ENCODE measurements at regions not wholly inside any gene's neighbourhood (a gene's known extent, or its start where the extent isn't known, plus 50 kb on each side); places are given as distances from the start of the nearest gene placed in this dataset.

DNA sequence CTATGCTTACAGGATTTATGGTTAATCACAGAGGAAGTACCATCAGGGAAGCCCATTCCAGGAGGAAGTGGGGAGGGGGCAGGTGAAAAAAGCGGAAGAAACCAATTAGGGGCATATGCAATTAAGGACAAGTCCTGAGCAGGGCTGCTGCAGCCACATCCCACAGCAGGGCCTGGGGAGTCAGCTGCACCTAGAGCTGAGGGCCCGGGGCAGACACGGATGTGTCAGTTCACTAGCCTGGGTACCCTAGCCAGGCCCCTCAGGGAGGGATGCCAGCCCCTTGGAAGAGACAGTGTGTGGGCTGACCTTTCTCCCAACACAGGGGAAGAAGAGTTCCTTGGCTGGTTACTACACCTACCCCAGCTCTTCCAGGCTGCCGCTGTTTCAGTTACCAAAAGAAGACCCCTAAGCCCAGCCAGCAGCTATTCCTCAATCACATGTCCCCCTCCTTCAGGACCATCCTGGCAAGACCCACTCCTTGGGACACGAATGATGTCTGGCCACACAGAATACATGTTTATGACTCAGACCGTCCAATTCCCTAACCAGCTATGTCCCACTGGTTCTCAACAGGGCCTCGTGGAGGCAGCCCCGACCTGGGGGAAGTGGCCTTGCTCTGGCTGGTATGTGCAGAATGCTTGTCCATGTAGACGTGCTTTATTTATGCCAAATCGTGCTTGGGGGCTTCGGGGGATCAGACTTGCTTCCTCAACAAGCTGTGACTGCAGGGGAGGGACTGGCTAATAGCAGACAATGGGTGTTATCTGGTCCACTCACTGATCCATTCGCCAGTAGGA is 133.7 kb upstream of the RTL1 start:
- no peak for DNase-seq (ENCODE audit: extremely low read depth in 1 of 11, low read depth in 9 of 11, low spot score in 4 of 11)

DNA sequence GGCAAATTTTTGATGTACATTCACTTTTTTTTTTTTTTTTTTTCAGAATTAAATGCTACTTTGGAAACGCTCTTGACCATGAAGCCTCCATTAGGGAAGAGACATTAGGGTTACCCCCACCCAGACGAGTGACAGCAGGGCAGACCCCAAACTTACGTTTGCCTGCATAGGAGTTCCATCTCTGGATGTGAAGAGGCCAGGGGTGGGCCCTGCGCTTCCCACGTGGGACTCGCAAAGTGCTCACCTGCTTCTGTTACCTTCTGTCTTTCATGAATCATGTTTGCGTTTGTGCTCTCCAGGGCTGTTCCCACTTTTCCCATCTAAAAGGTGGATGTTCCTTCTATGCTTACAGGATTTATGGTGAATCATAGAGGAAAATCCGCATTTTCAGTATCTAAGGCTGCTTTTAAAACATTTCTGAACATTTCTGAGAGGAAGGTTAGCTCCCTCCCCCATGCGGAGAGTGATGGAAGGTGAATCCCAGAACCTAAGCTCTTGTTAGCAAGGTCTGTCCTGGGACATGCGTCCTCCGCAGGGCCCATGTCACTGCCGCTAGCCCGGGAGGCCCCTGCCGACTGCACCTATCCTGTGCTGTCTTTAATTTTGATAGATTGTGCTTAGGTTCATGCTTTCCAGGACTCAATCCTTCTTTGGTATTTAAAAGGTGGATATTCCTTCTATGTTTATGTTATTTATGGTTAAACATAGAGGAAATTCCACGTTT is 135.7 kb upstream of the RTL1 start:
- DNase-seq (ENCODE audit: extremely low read depth in 1 of 11, low read depth in 9 of 11, low spot score in 4 of 11), result no peak

GRCh38 chr14:101039755-101040138 is 136.2 kb upstream of the RTL1 start:
- no peak for DNase-seq (ENCODE audit: extremely low read depth in 1 of 11, low read depth in 9 of 11, low spot score in 4 of 11)

DNA sequence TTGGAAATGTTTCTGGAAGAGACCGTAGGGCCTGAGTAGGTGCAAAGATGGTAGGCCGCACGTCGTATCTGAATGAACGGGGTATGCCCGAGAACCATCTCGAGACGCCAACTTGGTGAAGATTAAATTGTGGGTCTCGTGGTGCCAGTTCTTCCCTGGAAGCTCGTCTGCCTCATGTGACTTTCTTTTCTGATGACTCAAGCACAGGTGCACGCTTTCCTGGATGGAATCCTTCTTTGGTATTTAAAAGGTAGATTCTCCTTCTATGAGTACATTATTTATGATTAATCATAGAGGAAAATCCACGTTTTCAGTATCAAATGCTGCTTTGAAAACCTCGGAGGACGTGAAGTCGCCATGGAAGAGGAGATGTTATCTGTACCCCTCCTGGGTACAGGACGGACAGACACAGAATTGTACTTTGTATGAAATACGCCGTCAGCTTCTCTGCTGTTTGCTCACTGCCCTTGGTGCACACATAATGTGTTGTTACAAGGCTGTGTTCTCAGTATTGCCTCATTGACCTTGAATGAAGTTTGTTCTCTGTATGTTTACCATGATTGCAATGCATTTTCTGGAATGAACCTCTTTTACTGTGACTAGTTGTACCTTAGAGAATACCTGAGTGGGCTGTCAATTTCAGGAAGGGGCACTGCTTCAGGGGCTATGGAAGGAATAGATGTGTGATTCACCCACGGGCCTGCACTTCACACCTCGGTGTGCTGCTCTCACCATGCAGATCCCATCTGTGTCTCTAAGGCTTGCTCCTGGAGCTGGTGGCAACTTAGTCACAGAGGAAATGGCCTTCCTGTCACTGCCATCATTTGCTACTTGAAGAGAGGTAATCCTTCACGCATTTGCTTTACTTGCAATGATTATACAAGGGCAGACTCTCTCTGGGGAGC is 137.3 kb upstream of the RTL1 start:
- DNase-seq (ENCODE audit: extremely low read depth in 1 of 11, low read depth in 9 of 11, low spot score in 4 of 11), result no peak

- no peak for DNase-seq (ENCODE audit: extremely low read depth in 1 of 11, low read depth in 9 of 11, low spot score in 4 of 11)
These were observed 140.4 kb upstream of the RTL1 start for GRCh38 chr14:101043891-101044290.

GRCh38 chr14:101044741-101045140 is 141.2 kb upstream of the RTL1 start:
- DNase-seq (ENCODE audit: extremely low read depth in 1 of 11, low read depth in 9 of 11, low spot score in 4 of 11), result no peak

- DNase-seq (ENCODE audit: extremely low read depth in 1 of 11, low read depth in 9 of 11, low spot score in 4 of 11), result no peak
These were observed 142.0 kb upstream of the RTL1 start for GRCh38 chr14:101045511-101045910.

- no peak for DNase-seq (ENCODE audit: extremely low read depth in 1 of 11, low read depth in 9 of 11, low spot score in 4 of 11)
These were observed 142.5 kb upstream of the RTL1 start for GRCh38 chr14:101046071-101046470.

DNA sequence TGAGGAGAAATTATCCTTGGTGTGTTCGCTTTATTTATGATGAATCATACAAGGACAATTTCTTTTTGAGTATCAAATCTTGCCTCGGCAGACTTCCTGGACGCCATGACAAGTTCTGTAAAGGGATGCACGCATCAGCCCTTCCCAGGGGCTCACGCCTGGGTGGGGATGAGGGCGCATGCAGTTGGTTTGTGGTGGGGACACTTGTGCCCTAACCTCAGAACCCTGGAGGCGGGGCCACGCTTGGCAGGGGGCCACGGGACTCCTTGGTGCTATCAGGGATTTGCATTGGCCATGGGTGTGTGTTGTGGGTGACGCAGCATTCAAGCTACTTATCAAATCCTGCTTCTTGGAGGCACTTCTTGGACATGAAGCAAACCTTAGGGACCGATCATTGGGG is 143.8 kb upstream of the RTL1 start:
- DNase-seq (ENCODE audit: extremely low read depth in 1 of 11, low read depth in 9 of 11, low spot score in 4 of 11), result no peak

GRCh38 chr14:101048766-101049165 is 145.2 kb upstream of the RTL1 start:
- DNase-seq (ENCODE audit: extremely low read depth in 1 of 11, low read depth in 9 of 11, low spot score in 4 of 11), result no peak

GRCh38 chr14:101049511-101049910 is 146.0 kb upstream of the RTL1 start:
- DNase-seq (ENCODE audit: extremely low read depth in 1 of 11, low read depth in 9 of 11, low spot score in 4 of 11), result no peak

- DNase-seq (ENCODE audit: extremely low read depth in 1 of 11, low read depth in 9 of 11, low spot score in 4 of 11), result no peak
These were observed 146.4 kb upstream of the RTL1 start for GRCh38 chr14:101049942-101050341.

DNA sequence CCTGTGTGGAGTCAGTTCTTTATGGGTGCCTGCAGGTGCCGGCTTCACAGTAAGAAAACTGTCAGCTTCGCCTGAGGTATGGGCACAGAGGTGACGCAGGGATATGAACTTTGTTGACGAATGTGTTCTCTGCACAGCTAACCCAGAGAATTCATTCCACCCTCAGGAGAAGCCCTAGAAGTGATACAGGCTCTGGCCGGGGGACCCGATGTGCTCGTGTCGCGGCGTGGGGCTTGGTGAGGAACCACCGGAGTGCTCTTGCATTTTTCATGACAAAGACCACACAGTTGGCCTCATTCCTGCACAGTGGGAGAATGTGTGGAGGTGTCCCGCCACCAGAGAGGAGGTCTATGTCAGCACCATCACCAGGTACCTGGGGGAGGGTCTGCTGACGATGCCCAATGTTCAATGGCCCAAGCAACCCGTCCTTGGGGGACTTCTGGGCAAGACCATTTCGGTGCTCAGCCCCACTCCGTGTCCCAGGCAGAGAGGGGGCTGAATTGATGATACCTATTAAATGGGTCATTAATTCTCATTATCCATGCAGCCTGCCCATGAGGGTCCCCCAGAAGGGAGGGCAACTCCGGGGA is 147.5 kb upstream of the RTL1 start:
- no peak for DNase-seq (ENCODE audit: extremely low read depth in 1 of 11, low read depth in 9 of 11, low spot score in 4 of 11)

- no peak for DNase-seq (ENCODE audit: extremely low read depth in 1 of 11, low read depth in 9 of 11, low spot score in 4 of 11)
These were observed 151.1 kb upstream of the RTL1 start for GRCh38 chr14:101054671-101055070.

GRCh38 chr14:101055106-101055662 is 151.7 kb upstream of the RTL1 start:
- DNase-seq (ENCODE audit: extremely low read depth in 1 of 11, low read depth in 9 of 11, low spot score in 4 of 11), result no peak

GRCh38 chr14:101055776-101056374 is 152.4 kb upstream of the RTL1 start:
- DNase-seq (ENCODE audit: extremely low read depth in 1 of 11, low read depth in 9 of 11, low spot score in 4 of 11), result no peak

- no peak for DNase-seq (ENCODE audit: extremely low read depth in 1 of 11, low read depth in 9 of 11, low spot score in 4 of 11)
These were observed 152.9 kb upstream of the RTL1 start for GRCh38 chr14:101056446-101056845.

- no peak for DNase-seq (ENCODE audit: extremely low read depth in 1 of 11, low read depth in 9 of 11, low spot score in 4 of 11)
These were observed 153.9 kb upstream of the RTL1 start for GRCh38 chr14:101057394-101057793.

DNA sequence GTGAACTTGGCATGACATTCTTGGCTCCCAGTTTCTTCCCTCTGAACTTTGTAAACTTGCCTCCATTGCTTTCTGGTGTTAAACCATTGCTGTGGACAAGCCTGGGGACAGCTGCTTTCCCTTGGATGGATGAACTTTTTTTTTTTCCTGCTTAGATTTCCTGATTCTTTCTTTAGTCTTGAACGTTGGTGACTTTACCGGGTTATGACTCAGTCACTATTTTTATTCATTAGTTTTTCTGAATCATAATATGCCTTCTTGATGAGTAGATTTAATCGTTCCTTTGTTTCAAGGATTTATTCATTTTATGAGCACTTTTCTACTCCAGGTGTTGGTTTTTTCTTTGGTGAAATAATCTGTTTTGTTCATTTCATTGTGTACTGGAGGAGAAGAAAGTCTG is 155.0 kb upstream of the RTL1 start:
- DNase-seq (ENCODE audit: extremely low read depth in 1 of 11, low read depth in 9 of 11, low spot score in 4 of 11), result no peak

Data from renal cortex interstitium (tissue), 11 donors.